Endothelial cell (in vitro differentiated cells): ENCODE measurements at regions not wholly inside any gene's neighbourhood (a gene's known extent, or its start where the extent isn't known, plus 50 kb on each side); places are given as distances from the start of the nearest gene placed in this dataset.

ENCODE experiments used
- DNase-seq: peaks from one replicate; pipeline ENCODE4 v3.0.0; 2021; ENCODE audit warnings: low spot score
- H3K27ac Mint-ChIP-seq: one replicate; pipeline ENCODE4 v1.8.0; 2021; ENCODE audit warnings: mixed read lengths, inconsistent platforms; ENCODE audit not compliant: unreplicated experiment
- H3K27me3 Mint-ChIP-seq: one replicate; pipeline ENCODE4 v1.8.0; 2021; ENCODE audit warnings: mild to moderate bottlenecking, moderate library complexity, mixed read lengths, inconsistent platforms; ENCODE audit not compliant: unreplicated experiment
- H3K36me3 Mint-ChIP-seq: one replicate; pipeline ENCODE4 v1.8.0; 2021; ENCODE audit warnings: mild to moderate bottlenecking, low read depth, mixed read lengths, inconsistent platforms; ENCODE audit not compliant: unreplicated experiment
- H3K4me1 Mint-ChIP-seq: one replicate; pipeline ENCODE4 v1.8.0; 2021; ENCODE audit warnings: mild to moderate bottlenecking, mixed read lengths, inconsistent platforms; ENCODE audit not compliant: unreplicated experiment
- H3K4me3 Mint-ChIP-seq: one replicate; pipeline ENCODE4 v1.8.0; 2021; ENCODE audit warnings: mild to moderate bottlenecking, mixed read lengths, inconsistent platforms; ENCODE audit not compliant: unreplicated experiment
- H3K9me3 Mint-ChIP-seq: one replicate; pipeline ENCODE4 v1.8.0; 2021; ENCODE audit warnings: mixed read lengths, inconsistent platforms; ENCODE audit not compliant: unreplicated experiment
- CTCF ChIP-seq: fragments of 200-600 bp; sonication (generic); IDR thresholded peaks from one replicate; pipeline ENCODE4 v1.5.0; 2021; ENCODE audit warnings: antibody characterized with exemption; ENCODE audit not compliant: unreplicated experiment

GRCh38 chr6:116982401-116982800 lies 105.4 kb downstream of the RFX6 start:
- Mint-ChIP-seq H3K36me3 (no peaks in the 10 kb centered on the region), H3K4me3 (no peak overlapping the region), H3K4me1 (no peaks in the 10 kb centered on the region), H3K9me3 (no peaks in the 10 kb centered on the region), H3K27me3 (no peaks in the 10 kb centered on the region), H3K27ac (no peak overlapping the region)
- no peak for DNase-seq
- no peak for TF ChIP-seq CTCF

- H3K27ac Mint-ChIP-seq, result no peak overlapping the region
- no peak for TF ChIP-seq CTCF
- DNase-seq, result no peak
Measured at GRCh38 chr6:116983375-116983774, 106.3 kb downstream of the RFX6 start.

GRCh38 chr6:116986819-116987218 lies 109.8 kb downstream of the RFX6 start:
- no peak for DNase-seq
- Mint-ChIP-seq H3K9me3 (no peaks in the 10 kb centered on the region), H3K4me1 (no peaks in the 10 kb centered on the region), H3K36me3 (no peaks in the 10 kb centered on the region), H3K4me3 (no peak overlapping the region), H3K27me3 (no peaks in the 10 kb centered on the region), H3K27ac (no peak overlapping the region)
- no peak for TF ChIP-seq CTCF

More at GRCh38 chr6:116983375-116983774, 106.3 kb downstream of the RFX6 start:
- Mint-ChIP-seq H3K4me3 (no peak overlapping the region), H3K36me3 (no peaks in the 10 kb centered on the region), H3K27me3 (no peaks in the 10 kb centered on the region), H3K9me3 (no peaks in the 10 kb centered on the region), H3K4me1 (no peaks in the 10 kb centered on the region)

- Mint-ChIP-seq H3K36me3 (no peaks in the 10 kb centered on the region), H3K27me3 (no peaks in the 10 kb centered on the region), H3K4me1 (no peaks in the 10 kb centered on the region), H3K9me3 (no peaks in the 10 kb centered on the region), H3K4me3 (no peak overlapping the region), H3K27ac (no peak overlapping the region)
- TF ChIP-seq CTCF, result no peak
- no peak for DNase-seq
Measured at GRCh38 chr6:116990679-116991078, 113.6 kb downstream of the RFX6 start.

GRCh38 chr6:116992546-116992945 lies 115.5 kb downstream of the RFX6 start:
- TF ChIP-seq CTCF, result no peak
- H3K27ac Mint-ChIP-seq, result no peak overlapping the region
- H3K9me3 Mint-ChIP-seq, result no peaks in the 10 kb centered on the region
- no peak overlapping the region for H3K4me3 Mint-ChIP-seq
- DNase-seq, result no peak
- H3K4me1 Mint-ChIP-seq, result no peaks in the 10 kb centered on the region
- H3K27me3 Mint-ChIP-seq, result no peaks in the 10 kb centered on the region
- H3K36me3 Mint-ChIP-seq, result no peaks in the 10 kb centered on the region
